GM19025 (cell line): ENCODE measurements at regions not wholly inside any gene's neighbourhood (a gene's known extent, or its start where the extent isn't known, plus 50 kb on each side); places are given as distances from the start of the nearest gene placed in this dataset.

Experiments
- ATAC-seq: cut with Tn5 transposase; IDR thresholded peaks from one replicate; pipeline ENCODE4 v1.9.1; 2021; ENCODE audit warnings: mild to moderate bottlenecking, low read depth, moderate library complexity; ENCODE audit not compliant: unreplicated experiment

DNA sequence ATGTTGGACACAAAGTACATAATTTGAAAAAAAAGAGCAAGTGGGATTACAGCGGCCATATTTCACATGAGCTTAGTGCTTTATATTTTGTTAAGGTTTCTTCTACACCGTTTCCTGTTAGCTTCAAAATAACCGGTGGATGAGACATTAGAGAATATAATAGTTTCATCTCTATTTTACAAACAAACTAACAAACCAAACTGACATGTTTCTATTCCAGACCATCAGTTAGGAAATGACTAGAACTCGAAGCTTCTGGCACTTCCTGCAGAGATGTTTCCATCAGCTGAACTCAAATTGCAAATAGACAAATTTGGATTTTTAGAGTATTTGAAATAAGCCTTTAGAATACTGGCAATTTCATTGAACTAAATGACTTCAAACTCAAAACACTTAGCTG, 86.5 kb downstream of the MTRR start:
- ATAC-seq = no peak

DNA sequence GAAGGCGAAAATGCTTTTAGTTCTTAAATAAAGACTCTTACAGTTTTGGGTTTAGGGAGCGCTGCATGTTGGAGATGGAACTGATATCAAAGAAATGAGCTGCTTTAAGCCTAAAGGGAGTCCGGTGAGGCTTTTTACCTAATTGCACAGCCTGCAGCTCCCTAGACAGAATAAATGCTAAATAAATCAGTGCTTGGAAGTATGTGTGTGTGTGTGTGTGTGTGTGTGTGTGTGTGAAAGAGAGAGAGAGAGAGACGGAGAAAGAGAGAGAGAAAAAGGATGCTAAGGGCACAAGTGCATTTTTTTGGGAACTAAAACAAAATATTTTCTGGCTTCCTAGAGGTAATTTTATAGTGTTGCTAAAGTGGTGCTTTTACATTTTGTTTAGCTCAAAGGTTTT, 88.4 kb downstream of the MTRR start:
- ATAC-seq = no peak

DNA sequence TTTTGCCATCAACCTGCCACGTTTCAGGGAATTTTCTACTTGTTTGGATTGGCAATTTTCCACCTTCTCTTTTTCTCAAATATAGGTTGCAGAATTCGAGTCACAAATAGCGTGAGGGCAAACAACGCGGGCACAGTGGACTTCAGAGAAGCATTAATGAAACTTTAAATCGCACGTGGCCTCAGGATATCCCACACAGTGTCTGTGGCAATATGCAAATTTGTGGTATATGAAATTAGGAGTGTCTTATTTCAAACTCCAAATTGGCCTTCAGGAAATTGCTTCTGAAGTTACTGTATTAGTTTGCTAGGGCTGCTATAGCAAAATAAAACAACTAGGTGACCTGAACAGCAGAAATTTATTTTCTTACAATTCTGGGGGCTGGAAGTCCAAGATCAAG, 91.2 kb downstream of the MTRR start:
- ATAC-seq = no peak

DNA sequence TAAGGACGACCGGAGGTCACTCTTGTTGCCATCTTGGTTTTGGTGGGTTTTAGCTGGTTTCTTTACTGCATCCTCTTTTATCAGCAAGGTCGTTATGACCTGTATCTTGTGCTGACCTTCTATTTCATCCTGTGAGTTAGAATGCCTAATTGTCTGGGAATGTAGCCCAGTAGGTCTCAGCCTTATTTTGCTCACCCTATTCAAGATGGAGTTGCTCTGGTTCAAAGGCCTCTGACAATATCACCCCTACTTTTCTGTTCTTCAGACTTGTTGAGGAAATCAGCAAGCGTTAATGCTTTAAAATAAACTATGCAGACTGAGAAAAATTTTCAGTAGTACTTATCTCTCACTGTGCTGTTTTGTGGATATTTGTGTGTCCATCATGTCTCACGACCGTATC, 92.6 kb downstream of the MTRR start:
- no peak for ATAC-seq

DNA sequence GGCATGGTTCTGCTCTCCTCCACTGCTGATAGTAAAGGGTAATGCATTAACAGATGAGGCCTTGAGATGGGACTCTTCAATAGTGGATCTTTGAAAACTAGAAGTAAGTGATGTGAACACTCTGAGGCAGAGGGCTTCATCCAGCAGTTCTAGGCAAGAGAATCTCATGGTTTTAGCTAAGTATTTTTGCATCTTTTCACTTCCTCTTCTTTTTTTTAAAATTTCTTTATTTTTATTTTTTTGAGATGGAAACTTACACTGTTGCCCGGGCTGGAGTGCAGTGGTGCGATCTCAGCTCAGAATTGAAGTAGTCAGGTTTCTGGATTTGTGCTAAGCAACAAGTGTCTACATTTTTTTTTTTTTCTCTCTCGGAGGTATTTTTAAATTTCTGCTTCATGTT, 101.9 kb downstream of the MTRR start:
- ATAC-seq = no peak

DNA sequence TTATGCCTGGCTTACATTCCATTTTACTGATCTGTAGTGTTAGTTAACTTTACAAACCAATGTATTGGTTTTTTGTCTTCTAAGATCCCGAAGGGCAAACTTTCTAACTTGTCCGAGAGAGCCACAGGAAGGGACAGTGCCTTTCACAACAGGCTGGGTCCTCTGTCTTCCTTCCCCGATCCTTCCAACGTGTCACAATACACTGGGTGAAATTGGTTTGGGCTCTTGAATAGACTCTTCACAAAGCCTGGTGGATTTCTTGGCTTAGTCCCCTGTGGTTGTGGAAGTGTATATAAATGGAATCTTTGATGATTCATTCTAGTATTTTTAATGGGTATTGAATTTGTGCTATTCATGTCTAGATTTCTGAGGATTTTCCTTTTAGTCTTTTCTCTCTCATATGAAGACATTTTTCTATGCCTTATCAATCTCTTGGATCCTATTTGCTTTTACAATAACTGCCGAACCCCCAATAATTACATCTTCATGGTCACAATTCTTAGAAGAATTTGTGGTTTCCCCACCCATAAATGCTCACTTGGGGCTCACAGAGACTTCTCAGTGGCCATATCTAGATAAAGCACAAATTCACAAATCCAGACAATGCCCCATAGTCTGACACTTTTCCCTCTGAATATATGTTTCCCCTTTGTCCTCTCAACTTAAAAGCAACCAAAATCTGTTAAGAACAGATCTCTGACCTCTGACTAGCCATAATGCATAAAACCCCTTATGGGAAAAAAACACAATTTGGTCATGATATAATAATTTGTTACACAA, 107.7 kb downstream of the MTRR start:
- ATAC-seq = no peak

DNA sequence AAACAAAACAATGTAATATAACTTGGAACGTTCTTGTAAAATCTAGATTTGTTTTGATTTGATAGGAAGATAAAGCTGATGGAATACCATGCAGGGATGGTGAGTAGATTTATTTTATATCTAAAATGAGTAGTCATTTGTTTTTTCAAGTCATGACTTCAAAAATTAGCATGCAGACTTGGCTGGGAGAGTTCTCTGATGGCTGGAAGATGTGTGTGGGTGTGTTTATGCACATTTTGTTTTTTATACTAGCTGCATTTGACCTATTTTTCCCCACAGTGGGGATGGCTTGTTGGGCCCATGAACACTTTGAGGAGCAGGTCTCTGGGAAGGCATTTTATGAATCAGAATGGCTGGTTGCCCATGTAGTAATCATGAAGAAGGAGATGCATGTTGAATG, 109.2 kb downstream of the MTRR start:
- no peak for ATAC-seq

DNA sequence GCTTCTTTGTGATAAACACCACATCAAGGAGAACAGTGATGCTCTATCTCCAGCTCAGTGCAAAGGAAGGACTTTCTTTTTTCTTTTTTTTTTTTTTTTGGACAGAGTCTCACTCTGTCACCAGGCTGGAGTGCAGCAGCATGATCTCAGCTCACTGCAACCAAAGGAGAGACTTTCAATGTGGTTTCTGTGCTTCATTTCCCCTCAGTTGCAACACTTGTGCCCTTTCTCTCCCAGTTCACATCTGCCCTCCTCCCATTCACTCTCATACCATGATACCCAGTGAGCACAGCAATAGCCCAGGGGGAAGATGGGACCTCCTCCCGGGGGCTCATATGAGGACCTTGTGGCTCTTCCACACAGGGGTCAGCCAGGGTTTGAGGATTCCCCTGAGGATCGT, 110.0 kb downstream of the MTRR start:
- no peak for ATAC-seq

DNA sequence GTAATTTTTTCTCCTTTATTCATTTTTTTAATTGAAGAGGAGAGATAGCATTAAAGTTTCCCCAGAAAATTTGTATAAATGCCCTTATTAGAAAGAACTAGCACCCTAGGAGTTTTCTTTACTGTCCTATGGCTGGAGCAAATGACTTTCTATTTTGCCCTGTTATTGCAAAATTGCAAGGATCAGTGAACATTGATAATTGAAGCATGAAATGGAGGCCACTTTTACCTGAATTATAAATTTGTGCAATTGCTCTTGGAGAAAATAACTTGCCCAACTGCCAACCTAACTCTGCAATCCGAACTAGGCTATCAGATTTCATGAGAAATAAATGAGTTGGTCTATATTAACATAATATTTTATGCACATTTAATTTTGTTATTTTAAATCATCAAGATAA, 111.9 kb downstream of the MTRR start:
- ATAC-seq = no peak

DNA sequence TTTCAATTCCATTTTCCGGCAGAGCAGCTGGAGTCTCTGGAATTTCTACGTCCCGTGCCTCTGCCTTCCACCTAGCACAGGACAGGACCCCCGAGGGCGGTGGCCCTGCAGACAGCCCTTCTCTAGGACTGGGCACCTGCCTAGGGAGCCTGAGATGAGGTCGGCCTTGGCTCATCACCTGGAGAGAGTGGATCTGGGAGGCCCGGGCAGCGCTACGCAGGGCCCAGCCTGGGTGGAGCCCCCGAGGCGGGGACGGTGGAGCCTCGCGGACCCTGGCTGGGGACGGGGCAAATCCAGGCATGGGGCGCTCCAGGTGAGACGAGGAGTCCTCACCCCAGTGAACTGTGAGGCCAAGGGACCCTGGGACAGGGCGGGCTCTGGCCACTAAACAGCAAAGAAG, 114.5 kb downstream of the MTRR start:
- no peak for ATAC-seq

DNA sequence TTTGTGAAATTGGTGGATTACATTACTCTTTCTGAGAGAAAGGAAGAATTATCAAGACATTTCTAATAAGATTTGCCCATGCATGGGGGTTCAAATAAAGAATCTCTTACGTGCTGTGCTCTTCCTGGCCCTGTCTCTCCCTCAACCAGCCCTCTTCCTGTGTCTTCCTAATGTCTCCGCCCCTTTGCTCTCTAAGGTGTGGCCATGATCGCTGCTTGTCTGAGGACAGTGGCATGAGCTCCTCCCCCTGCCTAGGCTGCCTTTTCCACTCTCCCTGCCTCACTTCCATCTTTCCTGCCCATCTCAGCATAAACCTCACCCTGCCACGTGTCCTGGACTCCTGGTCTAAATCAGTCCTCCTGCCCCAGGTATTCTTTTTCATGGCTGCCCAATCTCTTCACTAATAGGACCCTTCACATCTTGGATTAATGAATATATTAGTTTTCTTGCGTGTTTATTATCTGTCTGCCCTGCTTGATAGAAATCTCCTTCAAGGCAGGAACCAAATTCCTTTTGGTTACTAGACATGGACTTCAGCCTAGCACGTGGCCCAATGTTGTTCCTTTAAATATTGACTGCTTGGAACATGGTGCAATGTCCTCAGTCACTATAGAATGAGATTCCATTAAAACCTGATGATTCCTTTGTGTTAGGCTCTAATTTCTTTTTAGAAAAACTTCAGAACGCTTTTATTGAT, 122.3 kb downstream of the MTRR start:
- ATAC-seq = no peak

DNA sequence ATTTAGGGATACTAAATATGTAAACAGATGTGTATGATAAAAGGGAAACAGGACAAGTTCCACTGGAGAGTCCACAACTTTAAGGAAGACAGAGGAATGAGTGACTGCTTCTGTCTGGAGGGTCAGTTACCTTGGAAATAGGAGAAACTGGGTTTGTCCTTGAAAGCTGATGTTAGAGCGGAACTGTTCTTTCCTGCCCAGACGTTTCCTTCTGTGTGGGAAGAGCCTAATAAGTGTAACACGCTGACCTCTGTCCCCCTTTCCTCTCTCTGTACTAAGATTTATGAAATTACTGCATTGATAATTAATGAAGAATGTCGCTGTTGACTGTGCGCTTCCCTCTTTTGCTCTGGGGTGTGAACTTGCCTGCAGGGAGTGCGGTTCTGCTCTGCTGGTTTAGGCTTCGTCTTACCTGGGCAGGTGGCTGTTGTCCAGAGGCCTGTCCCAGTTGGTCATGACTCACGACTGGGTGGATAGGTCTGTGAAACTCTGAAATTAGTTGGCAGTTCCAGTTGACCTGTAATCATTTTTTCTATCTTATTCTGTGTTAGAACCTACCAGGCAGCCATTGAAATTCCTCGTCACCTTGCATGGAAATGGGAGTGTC, 126.8 kb downstream of the MTRR start:
- no peak for ATAC-seq

DNA sequence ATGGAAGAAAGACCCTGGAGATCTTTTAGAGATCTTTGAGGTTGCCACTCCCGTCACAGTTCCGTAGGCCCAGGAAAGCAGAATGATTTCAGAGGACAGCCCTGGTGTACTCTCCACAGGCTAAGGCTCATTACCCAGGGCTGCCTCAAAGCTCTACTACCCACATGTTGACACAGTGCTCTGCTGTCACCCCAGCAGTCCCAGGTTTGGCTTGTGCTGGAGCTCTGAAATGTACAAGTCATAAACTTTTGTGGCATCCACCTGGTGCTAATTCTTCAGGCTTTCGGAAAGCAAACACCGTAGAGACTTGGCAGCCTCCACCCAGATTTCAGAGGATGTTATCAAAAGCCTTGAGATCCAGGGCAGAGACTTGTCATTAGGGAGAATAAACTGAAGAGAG, 136.5 kb downstream of the MTRR start:
- ATAC-seq = no peak

DNA sequence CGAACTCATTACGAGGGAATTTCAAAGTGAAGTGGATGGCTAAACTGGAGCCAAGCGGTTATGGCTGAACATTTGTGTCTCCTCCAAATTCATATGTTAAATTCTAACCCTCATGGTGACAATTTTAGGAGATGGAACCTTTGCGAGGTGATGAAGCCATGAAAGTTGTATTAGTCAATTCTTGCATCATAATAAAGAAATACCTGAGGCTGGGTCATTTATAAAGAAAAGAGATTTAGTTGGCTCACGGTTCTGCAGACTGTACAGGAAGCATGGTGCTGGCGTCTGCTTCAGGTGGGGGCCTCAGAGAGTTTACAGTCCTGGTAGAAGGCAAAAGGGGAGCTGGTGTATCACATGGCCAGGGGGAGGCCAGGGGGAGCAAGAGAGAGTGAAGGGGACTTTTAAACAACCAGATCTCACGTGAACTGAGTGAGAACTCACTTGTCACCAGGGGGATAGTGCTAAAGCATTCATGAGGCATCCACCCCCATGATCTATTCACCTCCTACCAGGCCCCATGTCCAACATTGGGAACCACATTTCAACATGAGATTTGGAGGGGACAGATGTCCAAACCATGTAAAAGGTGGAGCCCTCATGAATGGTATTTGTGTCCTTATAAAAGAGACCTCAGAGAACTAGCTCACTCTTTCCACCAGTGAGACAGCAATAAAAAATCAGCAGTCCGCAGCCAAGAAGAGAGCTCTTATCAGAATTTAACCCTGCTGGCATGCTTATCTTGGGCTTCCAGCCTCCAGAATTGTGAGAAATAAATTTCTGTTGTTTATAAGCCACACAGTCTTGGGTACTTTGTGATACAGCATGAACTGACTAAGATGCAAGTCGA, 143.4 kb downstream of the MTRR start:
- no peak for ATAC-seq

DNA sequence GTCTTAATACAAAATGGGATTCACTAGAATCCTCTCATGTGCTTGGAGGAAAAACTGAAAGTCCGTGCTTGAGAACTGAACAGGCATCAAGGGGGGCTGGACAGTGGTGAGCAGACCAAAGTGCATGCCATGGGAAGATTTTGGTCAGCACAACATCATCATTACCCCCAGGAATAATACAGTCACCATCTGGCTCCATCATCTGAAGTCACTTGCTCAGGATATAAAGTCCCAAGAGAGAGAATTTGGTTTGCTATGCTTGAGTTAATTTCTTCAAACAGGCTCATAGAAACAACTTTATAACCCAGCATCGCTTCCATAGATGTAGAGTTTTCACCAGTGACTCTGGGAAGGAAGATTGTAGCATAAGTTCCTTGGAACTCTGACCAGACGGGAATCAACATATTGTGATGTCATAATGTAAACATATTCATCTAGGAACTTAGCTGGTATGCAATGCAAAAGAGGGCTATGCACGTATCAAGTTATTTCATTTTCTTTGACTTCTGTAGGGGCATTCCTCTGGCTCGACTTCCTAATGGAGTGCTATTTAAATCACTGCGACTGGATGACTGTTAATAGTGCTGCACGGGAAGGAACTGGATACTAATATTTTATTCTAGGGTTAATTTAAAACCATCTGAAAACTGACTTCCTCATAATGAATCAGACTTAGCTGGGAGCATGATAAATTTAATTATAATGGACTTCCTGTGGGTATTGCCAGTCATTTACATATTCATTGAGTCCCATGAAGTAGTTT, 145.2 kb downstream of the MTRR start:
- no peak for ATAC-seq

DNA sequence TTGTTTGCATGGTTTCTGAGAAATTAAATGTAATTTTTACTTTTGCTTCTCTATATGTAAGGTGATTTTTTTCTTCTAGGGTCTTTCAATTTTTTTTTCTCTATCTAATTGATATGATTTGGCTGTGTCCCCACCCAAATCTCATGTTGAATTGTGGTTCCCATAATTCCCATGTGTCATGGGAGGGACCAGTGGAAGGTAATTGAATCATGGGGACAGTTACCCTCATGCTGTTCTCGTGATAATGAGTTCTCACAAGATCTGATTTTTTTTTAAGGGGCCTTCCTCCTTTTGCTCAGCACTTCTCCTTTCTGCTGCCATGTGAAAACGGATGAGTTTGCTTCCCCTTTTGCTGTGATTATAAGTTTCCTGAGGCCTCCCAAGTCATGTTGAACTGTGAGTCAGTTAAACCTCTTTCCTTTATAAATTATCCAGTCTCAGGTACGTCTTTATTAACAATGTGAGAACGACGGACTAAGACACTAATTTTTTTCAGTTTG, 150.8 kb downstream of the MTRR start:
- ATAC-seq = no peak

DNA sequence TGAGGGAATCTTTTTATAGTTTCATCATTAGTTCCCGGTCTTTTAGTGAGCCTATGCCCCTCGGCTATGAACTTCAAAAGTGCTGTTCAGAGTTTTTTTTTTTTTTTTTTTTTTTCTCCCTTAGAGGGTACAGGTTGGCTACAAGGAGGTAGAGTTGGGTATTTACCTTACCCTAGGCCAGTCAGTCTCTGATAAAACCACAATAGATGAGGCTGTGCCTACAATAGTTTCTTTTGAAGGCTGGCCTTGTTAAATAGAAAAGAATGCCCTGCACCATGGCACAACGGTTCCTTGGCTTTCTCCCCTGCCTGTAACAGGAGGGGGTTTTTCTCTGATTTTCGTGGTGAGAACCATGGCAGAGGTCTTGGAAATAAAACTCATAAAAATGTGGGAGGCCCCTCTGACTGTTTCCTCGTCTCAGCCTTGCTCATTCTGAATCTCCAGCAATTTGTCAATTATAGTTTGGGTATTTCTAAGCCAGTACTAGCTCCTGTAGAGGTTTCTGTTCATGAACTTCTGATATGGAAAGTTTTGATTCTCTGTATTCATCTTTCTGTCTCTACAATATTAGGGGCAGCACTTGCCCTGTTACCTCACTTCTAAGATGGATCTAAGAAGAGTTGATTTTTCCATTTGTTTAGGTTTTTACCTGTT, 152.0 kb downstream of the MTRR start:
- ATAC-seq = no peak

DNA sequence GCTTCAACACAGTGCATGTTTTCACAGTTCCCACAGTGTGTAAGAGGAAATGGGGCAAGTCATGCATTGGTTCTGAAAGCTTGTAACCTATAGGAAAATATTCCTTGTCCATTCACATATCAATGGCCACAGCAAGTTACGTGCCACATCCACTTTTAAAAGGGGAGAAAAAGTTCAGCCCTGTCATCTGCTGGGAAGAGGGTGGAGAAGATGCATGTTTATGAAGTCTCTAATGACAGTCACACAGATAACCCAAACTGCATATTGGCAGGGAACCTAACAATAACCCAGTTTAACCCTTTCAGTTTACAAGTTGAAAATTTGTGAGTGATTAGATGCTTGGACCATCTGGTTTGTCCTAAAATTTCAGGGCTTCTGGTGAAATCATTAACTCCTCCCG, 159.3 kb downstream of the MTRR start:
- no peak for ATAC-seq

DNA sequence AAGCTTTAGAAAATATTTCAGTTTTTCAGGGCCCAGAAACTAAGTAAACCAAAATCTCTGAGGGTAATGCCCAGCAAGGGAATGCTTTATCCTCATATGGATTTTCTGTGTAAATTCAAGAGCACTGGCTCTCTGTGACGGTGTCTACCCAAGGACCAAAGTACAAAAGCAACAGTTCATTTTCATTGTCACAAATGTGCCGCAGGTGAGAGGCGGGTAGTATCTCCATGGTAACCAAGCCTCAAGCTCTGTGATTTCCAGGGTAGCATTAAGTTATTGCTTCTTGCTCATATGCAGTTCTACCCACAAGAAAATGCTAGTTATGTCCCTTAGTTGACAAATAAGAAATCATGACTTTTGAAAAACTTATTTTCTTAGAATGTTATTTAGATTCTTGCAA, 164.3 kb downstream of the MTRR start:
- no peak for ATAC-seq

DNA sequence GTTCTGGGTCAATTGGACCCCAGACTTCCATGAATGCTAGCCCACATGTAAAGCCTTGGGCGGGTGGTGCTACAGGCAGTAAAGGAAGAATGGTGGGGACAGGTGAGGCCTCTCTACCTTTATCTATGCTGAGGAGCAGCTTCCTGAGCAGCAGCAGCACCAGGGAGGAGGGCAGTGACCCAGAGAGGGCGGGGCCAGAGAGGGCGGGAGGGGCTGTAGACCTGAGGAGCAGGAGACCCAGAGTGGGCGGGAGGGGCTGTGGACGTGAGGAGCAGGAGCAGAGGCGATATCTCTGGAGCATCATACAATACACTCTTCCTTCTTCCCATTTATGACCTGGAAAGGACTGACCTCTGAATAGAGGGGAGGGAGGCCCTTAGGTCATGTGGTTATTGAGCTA, 165.9 kb downstream of the MTRR start:
- no peak for ATAC-seq
